SU-DHL-6 (cell line): ENCODE measurements at regions not wholly inside any gene's neighbourhood (a gene's known extent, or its start where the extent isn't known, plus 50 kb on each side); places are given as distances from the start of the nearest gene placed in this dataset.

Experiments used
- EZH2phosphoT487 ChIP-seq: fragments of 200-600 bp; sonication (generic), shearing (Covaris generic); conservative IDR thresholded peaks from 2 replicates; pipeline ENCODE4 v1.6.1; 2018; ENCODE audit warnings: mild to moderate bottlenecking, antibody characterized with exemption, low read length, moderate library complexity, mixed read lengths
- TF ChIP-seq, protein P1 (sequence below): fragments of 200-600 bp; sonication (generic); IDR thresholded peaks from one replicate; pipeline ENCODE4 v1.5.1; 2017; ENCODE audit warnings: antibody characterized with exemption, mild to moderate bottlenecking, low read length, moderate library complexity; ENCODE audit not compliant: insufficient read depth, poor library complexity, severe bottlenecking

- TF ChIP-seq, protein P1, sequence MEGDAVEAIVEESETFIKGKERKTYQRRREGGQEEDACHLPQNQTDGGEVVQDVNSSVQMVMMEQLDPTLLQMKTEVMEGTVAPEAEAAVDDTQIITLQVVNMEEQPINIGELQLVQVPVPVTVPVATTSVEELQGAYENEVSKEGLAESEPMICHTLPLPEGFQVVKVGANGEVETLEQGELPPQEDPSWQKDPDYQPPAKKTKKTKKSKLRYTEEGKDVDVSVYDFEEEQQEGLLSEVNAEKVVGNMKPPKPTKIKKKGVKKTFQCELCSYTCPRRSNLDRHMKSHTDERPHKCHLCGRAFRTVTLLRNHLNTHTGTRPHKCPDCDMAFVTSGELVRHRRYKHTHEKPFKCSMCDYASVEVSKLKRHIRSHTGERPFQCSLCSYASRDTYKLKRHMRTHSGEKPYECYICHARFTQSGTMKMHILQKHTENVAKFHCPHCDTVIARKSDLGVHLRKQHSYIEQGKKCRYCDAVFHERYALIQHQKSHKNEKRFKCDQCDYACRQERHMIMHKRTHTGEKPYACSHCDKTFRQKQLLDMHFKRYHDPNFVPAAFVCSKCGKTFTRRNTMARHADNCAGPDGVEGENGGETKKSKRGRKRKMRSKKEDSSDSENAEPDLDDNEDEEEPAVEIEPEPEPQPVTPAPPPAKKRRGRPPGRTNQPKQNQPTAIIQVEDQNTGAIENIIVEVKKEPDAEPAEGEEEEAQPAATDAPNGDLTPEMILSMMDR: no peak
- TF ChIP-seq EZH2phosphoT487: no peak
Measured at GRCh38 chr4:31645236-31645635, 925.1 kb downstream of the PCDH7 start.
